ENCODE measurements at regions not wholly inside any gene's neighbourhood (a gene's known extent, or its start where the extent isn't known, plus 50 kb on each side); places are given as distances from the start of the nearest gene placed in this dataset.

DNA sequence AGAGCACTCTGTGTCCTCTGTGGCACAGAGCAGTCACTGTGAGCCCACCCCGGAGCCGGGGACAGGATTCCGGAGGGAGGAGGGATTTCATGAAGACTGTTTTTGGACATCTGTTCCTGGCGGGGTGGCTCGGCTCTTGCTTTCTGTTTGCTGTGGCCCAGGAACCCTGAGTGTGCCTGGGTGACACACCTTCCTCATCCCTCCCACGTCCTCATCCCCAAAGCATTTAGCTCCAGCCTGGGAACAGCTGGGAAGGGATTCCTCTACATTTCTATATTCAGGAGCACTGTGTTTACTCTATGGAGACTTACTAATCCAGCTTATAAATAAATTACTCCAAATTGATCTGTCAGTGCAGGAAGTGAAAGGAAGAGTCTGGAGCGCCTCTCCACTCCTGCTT is 97.8 kb upstream of the UBL3 start:
- Mint-ChIP-seq H3K36me3 (no peaks in the 10 kb centered on the region), H3K9me3 (no peaks in the 10 kb centered on the region), H3K4me1 (peaks cover 18% of the 10 kb centered on the region), H3K27me3 (ENCODE audit: low read depth) (peaks cover 31% of the 10 kb centered on the region), H3K4me3 (no peak overlapping the region), H3K27ac (no peak overlapping the region)
- ChIA-PET CTCF (interaction anchor here (1.1 kb wide), 1 partner anchor 167 kb away, joined by 3 read pairs; no protein-coding TSS in a partner anchor), POLR2A (no interaction called here)
- ATAC-seq: no peak
- no peak for DNase-seq (ENCODE audit: low spot score)
- no peak for TF ChIP-seq TP53 (CRISPR knock-in tag; IDR thresholded peaks at IDR 0.05)
- TF ChIP-seq, protein P1, sequence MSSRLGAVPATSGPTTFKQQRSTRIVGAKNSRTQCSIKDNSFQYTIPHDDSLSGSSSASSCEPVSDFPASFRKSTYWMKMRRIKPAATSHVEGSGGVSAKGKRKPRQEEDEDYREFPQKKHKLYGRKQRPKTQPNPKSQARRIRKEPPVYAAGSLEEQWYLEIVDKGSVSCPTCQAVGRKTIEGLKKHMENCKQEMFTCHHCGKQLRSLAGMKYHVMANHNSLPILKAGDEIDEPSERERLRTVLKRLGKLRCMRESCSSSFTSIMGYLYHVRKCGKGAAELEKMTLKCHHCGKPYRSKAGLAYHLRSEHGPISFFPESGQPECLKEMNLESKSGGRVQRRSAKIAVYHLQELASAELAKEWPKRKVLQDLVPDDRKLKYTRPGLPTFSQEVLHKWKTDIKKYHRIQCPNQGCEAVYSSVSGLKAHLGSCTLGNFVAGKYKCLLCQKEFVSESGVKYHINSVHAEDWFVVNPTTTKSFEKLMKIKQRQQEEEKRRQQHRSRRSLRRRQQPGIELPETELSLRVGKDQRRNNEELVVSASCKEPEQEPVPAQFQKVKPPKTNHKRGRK (CRISPR knock-in tag; IDR thresholded peaks at IDR 0.05; ENCODE audit: borderline replicate concordance): no peak
- TF ChIP-seq TEAD1 (CRISPR knock-in tag; IDR thresholded peaks at IDR 0.05): no peak
- TF ChIP-seq, protein P2, sequence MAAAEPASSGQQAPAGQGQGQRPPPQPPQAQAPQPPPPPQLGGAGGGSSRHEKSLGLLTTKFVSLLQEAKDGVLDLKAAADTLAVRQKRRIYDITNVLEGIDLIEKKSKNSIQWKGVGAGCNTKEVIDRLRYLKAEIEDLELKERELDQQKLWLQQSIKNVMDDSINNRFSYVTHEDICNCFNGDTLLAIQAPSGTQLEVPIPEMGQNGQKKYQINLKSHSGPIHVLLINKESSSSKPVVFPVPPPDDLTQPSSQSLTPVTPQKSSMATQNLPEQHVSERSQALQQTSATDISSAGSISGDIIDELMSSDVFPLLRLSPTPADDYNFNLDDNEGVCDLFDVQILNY (CRISPR knock-in tag; IDR thresholded peaks at IDR 0.05): no peak
- TF ChIP-seq HMGA2 (CRISPR knock-in tag; IDR thresholded peaks at IDR 0.05): no peak
- no peak for TF ChIP-seq ESRRA (CRISPR knock-in tag; IDR thresholded peaks at IDR 0.05; ENCODE audit: borderline replicate concordance)
- TF ChIP-seq, protein P3, sequence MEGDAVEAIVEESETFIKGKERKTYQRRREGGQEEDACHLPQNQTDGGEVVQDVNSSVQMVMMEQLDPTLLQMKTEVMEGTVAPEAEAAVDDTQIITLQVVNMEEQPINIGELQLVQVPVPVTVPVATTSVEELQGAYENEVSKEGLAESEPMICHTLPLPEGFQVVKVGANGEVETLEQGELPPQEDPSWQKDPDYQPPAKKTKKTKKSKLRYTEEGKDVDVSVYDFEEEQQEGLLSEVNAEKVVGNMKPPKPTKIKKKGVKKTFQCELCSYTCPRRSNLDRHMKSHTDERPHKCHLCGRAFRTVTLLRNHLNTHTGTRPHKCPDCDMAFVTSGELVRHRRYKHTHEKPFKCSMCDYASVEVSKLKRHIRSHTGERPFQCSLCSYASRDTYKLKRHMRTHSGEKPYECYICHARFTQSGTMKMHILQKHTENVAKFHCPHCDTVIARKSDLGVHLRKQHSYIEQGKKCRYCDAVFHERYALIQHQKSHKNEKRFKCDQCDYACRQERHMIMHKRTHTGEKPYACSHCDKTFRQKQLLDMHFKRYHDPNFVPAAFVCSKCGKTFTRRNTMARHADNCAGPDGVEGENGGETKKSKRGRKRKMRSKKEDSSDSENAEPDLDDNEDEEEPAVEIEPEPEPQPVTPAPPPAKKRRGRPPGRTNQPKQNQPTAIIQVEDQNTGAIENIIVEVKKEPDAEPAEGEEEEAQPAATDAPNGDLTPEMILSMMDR (IDR thresholded peaks at IDR 0.05): no peak
- no peak for TF ChIP-seq NFYB (CRISPR knock-in tag; conservative IDR thresholded peaks at IDR 0.05; ENCODE audit: low read depth)
- no peak for TF ChIP-seq EMX1 (CRISPR knock-in tag; IDR thresholded peaks at IDR 0.05)
- TF ChIP-seq, protein P4, sequence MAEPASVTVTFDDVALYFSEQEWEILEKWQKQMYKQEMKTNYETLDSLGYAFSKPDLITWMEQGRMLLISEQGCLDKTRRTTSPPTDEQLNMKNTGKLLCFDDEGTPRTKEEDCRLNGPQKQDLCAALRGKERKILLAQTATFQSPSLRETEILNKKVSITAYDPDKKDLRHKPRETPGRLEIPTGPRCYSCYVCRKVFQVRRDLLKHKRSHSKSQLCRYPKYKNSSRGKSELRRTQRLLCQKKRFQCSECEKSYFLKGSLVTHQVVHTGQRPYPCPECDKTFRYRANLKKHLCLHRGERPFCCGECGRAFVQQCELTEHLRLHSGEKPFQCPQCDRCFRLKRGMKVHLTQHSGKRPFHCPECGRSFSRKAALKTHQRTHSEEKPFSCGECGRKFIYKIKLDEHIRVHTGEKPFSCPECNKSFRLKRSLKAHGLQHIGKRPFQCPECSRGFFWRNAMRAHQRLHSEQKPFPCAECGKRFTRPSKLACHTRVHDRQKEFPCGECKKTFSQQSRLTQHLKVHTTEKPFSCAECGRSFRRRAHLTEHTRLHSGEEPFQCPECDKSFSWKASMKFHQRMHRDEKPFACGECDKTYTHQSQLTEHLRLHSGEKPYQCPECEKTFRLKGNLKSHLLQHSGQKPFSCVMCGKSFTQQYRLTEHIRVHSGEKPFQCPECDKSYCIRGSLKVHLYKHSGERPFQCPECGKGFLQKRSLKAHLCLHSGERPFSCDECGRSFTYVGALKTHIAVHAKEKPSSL (CRISPR knock-in tag; conservative IDR thresholded peaks at IDR 0.05): no peak
- TF ChIP-seq PRRX2 (CRISPR knock-in tag; IDR thresholded peaks at IDR 0.05): no peak
- TF ChIP-seq, protein P5, sequence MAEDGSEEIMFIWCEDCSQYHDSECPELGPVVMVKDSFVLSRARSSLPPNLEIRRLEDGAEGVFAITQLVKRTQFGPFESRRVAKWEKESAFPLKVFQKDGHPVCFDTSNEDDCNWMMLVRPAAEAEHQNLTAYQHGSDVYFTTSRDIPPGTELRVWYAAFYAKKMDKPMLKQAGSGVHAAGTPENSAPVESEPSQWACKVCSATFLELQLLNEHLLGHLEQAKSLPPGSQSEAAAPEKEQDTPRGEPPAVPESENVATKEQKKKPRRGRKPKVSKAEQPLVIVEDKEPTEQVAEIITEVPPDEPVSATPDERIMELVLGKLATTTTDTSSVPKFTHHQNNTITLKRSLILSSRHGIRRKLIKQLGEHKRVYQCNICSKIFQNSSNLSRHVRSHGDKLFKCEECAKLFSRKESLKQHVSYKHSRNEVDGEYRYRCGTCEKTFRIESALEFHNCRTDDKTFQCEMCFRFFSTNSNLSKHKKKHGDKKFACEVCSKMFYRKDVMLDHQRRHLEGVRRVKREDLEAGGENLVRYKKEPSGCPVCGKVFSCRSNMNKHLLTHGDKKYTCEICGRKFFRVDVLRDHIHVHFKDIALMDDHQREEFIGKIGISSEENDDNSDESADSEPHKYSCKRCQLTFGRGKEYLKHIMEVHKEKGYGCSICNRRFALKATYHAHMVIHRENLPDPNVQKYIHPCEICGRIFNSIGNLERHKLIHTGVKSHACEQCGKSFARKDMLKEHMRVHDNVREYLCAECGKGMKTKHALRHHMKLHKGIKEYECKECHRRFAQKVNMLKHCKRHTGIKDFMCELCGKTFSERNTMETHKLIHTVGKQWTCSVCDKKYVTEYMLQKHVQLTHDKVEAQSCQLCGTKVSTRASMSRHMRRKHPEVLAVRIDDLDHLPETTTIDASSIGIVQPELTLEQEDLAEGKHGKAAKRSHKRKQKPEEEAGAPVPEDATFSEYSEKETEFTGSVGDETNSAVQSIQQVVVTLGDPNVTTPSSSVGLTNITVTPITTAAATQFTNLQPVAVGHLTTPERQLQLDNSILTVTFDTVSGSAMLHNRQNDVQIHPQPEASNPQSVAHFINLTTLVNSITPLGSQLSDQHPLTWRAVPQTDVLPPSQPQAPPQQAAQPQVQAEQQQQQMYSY (CRISPR knock-in tag; IDR thresholded peaks at IDR 0.05): no peak

DNA sequence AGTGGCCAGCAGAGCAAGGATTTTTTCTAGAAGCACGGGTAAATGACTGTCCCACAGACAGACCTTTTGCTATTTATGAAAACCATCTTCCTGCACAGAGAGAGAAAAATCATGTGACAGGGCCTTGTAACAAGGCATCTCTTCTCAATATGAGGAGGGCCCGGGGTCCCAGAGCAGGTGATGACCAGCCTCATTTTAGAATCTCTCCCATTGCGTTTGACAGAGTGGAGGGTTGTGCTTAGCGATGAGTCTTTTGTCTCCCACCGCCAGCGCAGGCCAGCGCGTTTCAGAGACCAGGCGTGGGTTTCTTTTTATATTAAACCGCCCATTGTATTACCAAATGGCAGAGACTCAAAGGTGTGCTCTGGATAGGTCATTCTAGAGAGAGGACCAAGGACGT is 97.4 kb upstream of the UBL3 start:
- Mint-ChIP-seq H3K27me3 (ENCODE audit: low read depth) (peaks cover 34% of the 10 kb centered on the region), H3K4me3 (no peak overlapping the region), H3K36me3 (no peaks in the 10 kb centered on the region), H3K9me3 (0 out of 2 replicates have a peak, but pooled peaks cover under 1% of the 10 kb centered on the region), H3K4me1 (peaks cover 22% of the 10 kb centered on the region), H3K27ac (no peak overlapping the region)
- CTCF ChIA-PET: no interaction called here
- ATAC-seq: no peak
- DNase-seq (ENCODE audit: low spot score): no peak
- TF ChIP-seq, protein P6, sequence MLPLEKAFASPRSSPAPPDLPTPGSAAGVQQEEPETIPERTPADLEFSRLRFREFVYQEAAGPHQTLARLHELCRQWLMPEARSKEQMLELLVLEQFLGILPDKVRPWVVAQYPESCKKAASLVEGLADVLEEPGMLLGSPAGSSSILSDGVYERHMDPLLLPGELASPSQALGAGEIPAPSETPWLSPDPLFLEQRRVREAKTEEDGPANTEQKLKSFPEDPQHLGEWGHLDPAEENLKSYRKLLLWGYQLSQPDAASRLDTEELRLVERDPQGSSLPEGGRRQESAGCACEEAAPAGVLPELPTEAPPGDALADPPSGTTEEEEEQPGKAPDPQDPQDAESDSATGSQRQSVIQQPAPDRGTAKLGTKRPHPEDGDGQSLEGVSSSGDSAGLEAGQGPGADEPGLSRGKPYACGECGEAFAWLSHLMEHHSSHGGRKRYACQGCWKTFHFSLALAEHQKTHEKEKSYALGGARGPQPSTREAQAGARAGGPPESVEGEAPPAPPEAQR (CRISPR knock-in tag; IDR thresholded peaks at IDR 0.05): no peak
- TF ChIP-seq, protein P7, sequence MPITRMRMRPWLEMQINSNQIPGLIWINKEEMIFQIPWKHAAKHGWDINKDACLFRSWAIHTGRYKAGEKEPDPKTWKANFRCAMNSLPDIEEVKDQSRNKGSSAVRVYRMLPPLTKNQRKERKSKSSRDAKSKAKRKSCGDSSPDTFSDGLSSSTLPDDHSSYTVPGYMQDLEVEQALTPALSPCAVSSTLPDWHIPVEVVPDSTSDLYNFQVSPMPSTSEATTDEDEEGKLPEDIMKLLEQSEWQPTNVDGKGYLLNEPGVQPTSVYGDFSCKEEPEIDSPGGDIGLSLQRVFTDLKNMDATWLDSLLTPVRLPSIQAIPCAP (CRISPR knock-in tag; IDR thresholded peaks at IDR 0.05): no peak
- TF ChIP-seq ZNF121 (CRISPR knock-in tag; IDR thresholded peaks at IDR 0.05) (no peak), SMAD3 (CRISPR knock-in tag; IDR thresholded peaks at IDR 0.05; ENCODE audit: borderline replicate concordance) (no peak), ZNF671 (CRISPR knock-in tag; IDR thresholded peaks at IDR 0.05) (no peak), GTF2I (CRISPR knock-in tag; conservative IDR thresholded peaks at IDR 0.05) (no peak)
- TF ChIP-seq, protein P8, sequence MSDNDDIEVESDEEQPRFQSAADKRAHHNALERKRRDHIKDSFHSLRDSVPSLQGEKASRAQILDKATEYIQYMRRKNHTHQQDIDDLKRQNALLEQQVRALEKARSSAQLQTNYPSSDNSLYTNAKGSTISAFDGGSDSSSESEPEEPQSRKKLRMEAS (CRISPR knock-in tag; IDR thresholded peaks at IDR 0.05): no peak
- POLR2A ChIA-PET: no interaction called here
